Keratinocyte (primary cell): ENCODE measurements at regions not wholly inside any gene's neighbourhood (a gene's known extent, or its start where the extent isn't known, plus 50 kb on each side); places are given as distances from the start of the nearest gene placed in this dataset.
A peak's percentile ranks its signal among the peaks of the same experiment; 100 is the strongest.
"Not testable (repeated sequence)": the region's sequence is repeated elsewhere in the genome, so short reads cannot be mapped to it uniquely, and the experiment has no call there.

ENCODE experiments used
- DNase-seq: peaks from one replicate; pipeline ENCODE4 v3.0.0-alpha.2; 2011; ENCODE audit warnings: low read depth, missing footprints, low spot score
- FAIRE-seq: peaks from 2 replicates; lab custom pipeline; 2011; peaks lifted over from hg19 to GRCh38; lab: Jason Lieb, UNC
- H2AFZ ChIP-seq: 2 replicates; pipeline ENCODE4 v1.6.0; 2012; ENCODE audit warnings: low read length, control low read depth, inconsistent platforms; ENCODE audit not compliant: control insufficient read depth
- H3K27ac ChIP-seq: 2 replicates; pipeline ENCODE4 v1.5.1; 2011; ENCODE audit warnings: low read length; ENCODE audit not compliant: control insufficient read depth, insufficient read depth
- H3K27me3 ChIP-seq: 3 replicates; pipeline ENCODE4 v1.6.0; 2011; ENCODE audit warnings: low read length; ENCODE audit not compliant: control insufficient read depth, insufficient read depth; ENCODE audit errors: extremely low read depth
- H3K36me3 ChIP-seq, 2 experiments: 2 replicates in 1 of 2; 3 replicates in 1 of 2; pipeline ENCODE4 v1.5.1; 2011; ENCODE audit warnings: low read length in 2 of 2, mild to moderate bottlenecking in 1 of 2; ENCODE audit not compliant: control insufficient read depth in 2 of 2, insufficient read depth in 2 of 2; ENCODE audit errors: extremely low read depth in 1 of 2
- H3K4me1 ChIP-seq: 3 replicates; pipeline ENCODE4 v1.5.1; 2011; ENCODE audit warnings: low read length; ENCODE audit not compliant: control insufficient read depth, insufficient read depth; ENCODE audit errors: extremely low read depth
- H3K4me2 ChIP-seq: 3 replicates; pipeline ENCODE4 v1.6.0; 2011; ENCODE audit warnings: low read depth, low read length; ENCODE audit not compliant: control insufficient read depth, insufficient read depth; ENCODE audit errors: extremely low read depth
- H3K4me3 ChIP-seq, 3 experiments: fragments of 200-600 bp in 1 of 3; sonication (generic) in 1 of 3; 2 replicates in 2 of 3; 3 replicates in 1 of 3; pipeline ENCODE4 v1.5.1; 2011 to 2016; ENCODE audit warnings: low read length in 3 of 3, mild to moderate bottlenecking in 3 of 3, control low read depth in 2 of 3, inconsistent platforms in 1 of 3, low read depth in 1 of 3, mixed read lengths in 1 of 3, mixed run types in 1 of 3, moderate library complexity in 1 of 3; ENCODE audit not compliant: control insufficient read depth in 2 of 3, insufficient read depth in 2 of 3; ENCODE audit errors: extremely low read depth in 1 of 3
- H3K79me2 ChIP-seq: 2 replicates; pipeline ENCODE4 v1.6.0; 2012; ENCODE audit warnings: low read length; ENCODE audit not compliant: control insufficient read depth, insufficient read depth
- H3K9ac ChIP-seq: 3 replicates; pipeline ENCODE4 v1.6.0; 2011; ENCODE audit warnings: low read length; ENCODE audit not compliant: control insufficient read depth, insufficient read depth; ENCODE audit errors: extremely low read depth
- H3K9me1 ChIP-seq: 3 replicates; pipeline ENCODE4 v1.6.0; 2011; ENCODE audit warnings: low read length; ENCODE audit not compliant: control insufficient read depth, insufficient read depth; ENCODE audit errors: extremely low read depth
- H3K9me3 ChIP-seq: 2 replicates; pipeline ENCODE4 v1.5.1; 2012; ENCODE audit warnings: low read depth, low read length; ENCODE audit not compliant: control insufficient read depth
- H4K20me1 ChIP-seq: 3 replicates; pipeline ENCODE4 v1.6.0; 2011; ENCODE audit warnings: low read length; ENCODE audit not compliant: control insufficient read depth, insufficient read depth; ENCODE audit errors: extremely low read depth
- CTCF ChIP-seq, 3 experiments: IDR thresholded peaks in 1 of 3; conservative IDR thresholded peaks in 1 of 3; optimal IDR thresholded peaks in 1 of 3; 2 replicates in 2 of 3; 3 replicates in 1 of 3; pipeline versions ENCODE3 to v1.5.1; 2011; ENCODE audit warnings: low read length in 3 of 3, mild to moderate bottlenecking in 3 of 3, moderate library complexity in 2 of 3, control low read depth in 1 of 3, inconsistent platforms in 1 of 3; ENCODE audit not compliant: insufficient read depth in 2 of 3; ENCODE audit errors: extremely low read depth in 1 of 3
- dilution Hi-C: fragments of 300-500 bp; cut with MboI; formaldehyde crosslinking; loops from one replicate; pipeline ENCODE4 v1.7.0; 2020; ENCODE audit warnings: low sequenced_read_pairs; ENCODE audit not compliant: extremely low pct_ligation_motif_present

GRCh38 chr14:50032462-50033167 is 83.8 kb downstream of the VCPKMT start:
- DNase-seq, H3K4me3 ChIP-seq, FAIRE-seq, H3K9me1 ChIP-seq, H3K36me3 ChIP-seq, H3K27ac ChIP-seq, H4K20me1 ChIP-seq, H3K79me2 ChIP-seq, H3K9me3 ChIP-seq, H3K4me2 ChIP-seq, dilution Hi-C loops, H2AFZ ChIP-seq, H3K9ac ChIP-seq, H3K27me3 ChIP-seq: not testable (repeated sequence)
- H3K4me1 ChIP-seq = peaks cover 26% of the 10 kb centered on the region

- DNase-seq = peak; percentile 88
- H3K9ac ChIP-seq = peak overlapping the region; percentile 18
- peaks cover 51% of the 10 kb centered on the region for H3K4me1 ChIP-seq
Measured at GRCh38 chr14:50035214-50035613, 81.2 kb downstream of the VCPKMT start.

More at GRCh38 chr14:50035214-50035613, 81.2 kb downstream of the VCPKMT start:
- Histone ChIP-seq H3K9me1 (no peaks in the 10 kb centered on the region), H3K4me2 (peak overlapping the region; percentile 15), H3K36me3 (no peaks in the 10 kb centered on the region), H3K27me3 (no peaks in the 10 kb centered on the region), H3K27ac (peak overlapping the region; percentile 51), H3K4me3 (no peak overlapping the region), H2AFZ (no peak overlapping the region), H3K9me3 (no peaks in the 10 kb centered on the region), H4K20me1 (no peaks in the 10 kb centered on the region), H3K79me2 (no peaks in the 10 kb centered on the region)
- peak; percentile 73 for FAIRE-seq
- TF ChIP-seq CTCF (optimal IDR thresholded peaks at IDR 0.05 in 1 of 3, IDR thresholded peaks at IDR 0.05 in 1 of 3, conservative IDR thresholded peaks at IDR 0.05 in 1 of 3; ENCODE audit: extremely low read depth in 1 of 3, insufficient read depth in 2 of 3, low read length in 3 of 3) = no peak
- dilution Hi-C loops = no loop called here
